ENCODE measurements at regions not wholly inside any gene's neighbourhood (a gene's known extent, or its start where the extent isn't known, plus 50 kb on each side); places are given as distances from the start of the nearest gene placed in this dataset.
"Not testable (repeated sequence)": the region's sequence is repeated elsewhere in the genome, so short reads cannot be mapped to it uniquely, and the experiment has no call there.

- DNase-seq (ENCODE audit: low spot score): no peak
Observed at GRCh38 chr21:23982546-23982945, 1624.7 kb downstream of the MRPL39 start.

GRCh38 chr21:23977971-23978370 lies 1629.3 kb downstream of the MRPL39 start:
- DNase-seq (ENCODE audit: low spot score): no peak

GRCh38 chr21:23968722-23969647 lies 1638.3 kb downstream of the MRPL39 start:
- peak; percentile 54 for DNase-seq (ENCODE audit: low spot score)

- DNase-seq (ENCODE audit: low spot score): no peak
Observed at GRCh38 chr21:23968008-23968407, 1639.3 kb downstream of the MRPL39 start.

DNA sequence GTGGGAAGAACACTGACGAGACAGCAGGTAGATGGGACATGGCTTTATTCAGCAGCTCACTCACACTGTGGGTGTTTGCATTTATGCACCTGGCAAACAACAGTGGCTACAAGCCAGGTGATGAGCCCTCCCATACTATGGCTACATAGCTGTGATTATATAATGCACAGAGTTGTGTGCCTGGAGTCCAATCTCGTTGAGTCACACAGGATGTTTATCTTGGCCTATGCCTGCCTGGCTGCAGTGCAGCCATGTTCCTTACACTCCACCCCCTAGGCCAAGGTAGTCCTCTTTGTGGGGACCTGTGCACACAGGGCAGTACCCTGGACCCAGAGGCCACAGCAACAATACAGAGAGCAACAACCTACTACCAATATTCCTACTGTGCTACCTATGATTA lies 1643.8 kb downstream of the MRPL39 start:
- DNase-seq (ENCODE audit: low spot score): no peak

GRCh38 chr21:23960769-23961168 lies 1646.5 kb downstream of the MRPL39 start:
- no peak for DNase-seq (ENCODE audit: low spot score)

DNA sequence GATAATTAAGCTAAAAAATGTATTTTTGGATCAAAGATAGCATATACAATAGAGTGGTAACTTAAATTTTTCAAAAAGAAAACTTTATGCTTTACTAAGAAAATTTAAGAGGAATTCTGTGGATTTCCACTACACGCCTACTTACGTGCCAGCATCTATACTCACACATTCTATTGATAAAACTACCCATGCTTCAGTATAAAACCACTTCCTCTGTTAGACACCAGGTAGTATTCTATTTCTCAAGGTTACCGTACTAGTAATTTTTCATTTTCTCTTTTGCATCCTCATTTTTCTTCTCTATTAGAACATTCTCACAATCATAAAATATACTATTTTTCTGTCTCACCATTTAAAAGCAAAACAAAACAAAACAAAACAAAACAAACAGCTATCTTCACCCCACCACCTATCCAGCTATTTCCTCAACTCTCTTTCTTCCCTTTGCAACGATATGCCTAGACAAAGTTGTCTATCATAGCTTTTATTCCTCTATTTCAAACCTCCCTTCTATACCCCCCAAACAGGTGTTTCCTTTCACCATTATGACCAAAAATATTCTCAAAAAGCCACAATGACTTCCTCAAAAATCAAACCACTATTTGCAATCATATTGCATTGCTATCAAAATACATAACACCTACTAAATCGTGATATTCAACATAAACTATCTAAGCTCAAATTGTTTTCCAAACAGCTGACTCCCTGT lies 1652.0 kb downstream of the MRPL39 start:
- DNase-seq (ENCODE audit: low spot score): no peak

DNA sequence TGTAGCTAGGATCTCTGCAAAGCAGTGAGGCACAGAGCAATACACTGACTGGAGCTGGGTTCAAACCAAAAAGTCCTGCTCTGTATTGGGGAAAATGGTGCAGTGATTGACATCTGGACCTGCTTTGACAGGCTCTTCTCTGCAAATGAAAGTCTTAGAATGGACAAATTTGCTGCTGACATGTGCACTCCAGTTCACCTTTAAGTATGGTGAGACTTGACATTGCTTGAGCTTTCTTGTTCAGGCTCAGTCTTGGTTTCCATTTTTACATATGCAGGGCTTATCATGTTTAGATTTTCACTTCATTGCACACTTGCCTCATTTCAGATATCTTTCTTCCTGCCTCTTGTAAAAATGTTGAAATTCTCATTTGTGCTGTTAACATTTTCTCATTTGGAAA lies 1655.0 kb downstream of the MRPL39 start:
- no peak for DNase-seq (ENCODE audit: low spot score)

DNA sequence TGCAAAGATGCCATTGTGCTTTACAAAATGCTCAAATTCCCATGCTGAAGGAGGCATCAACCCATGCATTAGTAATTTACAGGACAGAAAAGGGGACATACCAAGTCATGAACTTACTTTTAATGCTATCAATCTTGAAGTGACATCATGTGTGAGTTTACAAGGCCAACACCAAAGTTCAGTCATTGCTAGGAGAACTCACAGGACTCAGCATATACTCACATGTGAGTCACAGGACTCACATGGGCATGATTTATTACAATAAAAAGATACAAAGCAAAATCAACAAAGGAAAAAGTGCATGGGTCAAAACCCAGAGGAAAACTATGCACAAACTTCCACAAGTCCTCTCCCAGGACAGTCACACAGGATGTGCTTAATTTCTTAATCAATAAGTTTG lies 1656.0 kb downstream of the MRPL39 start:
- DNase-seq (ENCODE audit: low spot score): no peak

GRCh38 chr21:23950344-23950743 lies 1656.9 kb downstream of the MRPL39 start:
- DNase-seq (ENCODE audit: low spot score): no peak

DNA sequence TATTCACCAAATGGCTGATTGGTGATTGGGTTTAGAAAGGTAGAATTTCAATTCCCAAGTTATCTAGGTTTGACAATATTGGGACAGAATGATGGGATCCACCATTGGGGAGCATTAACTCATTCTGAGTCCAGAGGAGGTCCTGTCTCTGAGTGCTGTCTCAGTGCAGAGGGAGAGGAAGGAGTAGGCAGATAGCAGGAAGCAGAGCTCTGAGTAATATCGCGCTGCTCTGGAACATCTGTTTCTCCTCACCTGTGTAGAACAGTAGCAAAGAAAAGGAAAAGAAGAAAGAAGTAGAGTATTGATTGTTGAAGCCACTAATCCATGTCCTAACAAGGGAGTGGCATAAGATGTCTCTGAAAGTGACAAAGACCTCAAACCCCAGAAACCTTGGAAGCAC lies 1657.8 kb downstream of the MRPL39 start:
- no peak for DNase-seq (ENCODE audit: low spot score)

- DNase-seq (ENCODE audit: low spot score): no peak
Observed at GRCh38 chr21:23939369-23940065, 1667.8 kb downstream of the MRPL39 start.

- no peak for DNase-seq (ENCODE audit: low spot score)
Observed at GRCh38 chr21:23936991-23937390, 1670.3 kb downstream of the MRPL39 start.

DNA sequence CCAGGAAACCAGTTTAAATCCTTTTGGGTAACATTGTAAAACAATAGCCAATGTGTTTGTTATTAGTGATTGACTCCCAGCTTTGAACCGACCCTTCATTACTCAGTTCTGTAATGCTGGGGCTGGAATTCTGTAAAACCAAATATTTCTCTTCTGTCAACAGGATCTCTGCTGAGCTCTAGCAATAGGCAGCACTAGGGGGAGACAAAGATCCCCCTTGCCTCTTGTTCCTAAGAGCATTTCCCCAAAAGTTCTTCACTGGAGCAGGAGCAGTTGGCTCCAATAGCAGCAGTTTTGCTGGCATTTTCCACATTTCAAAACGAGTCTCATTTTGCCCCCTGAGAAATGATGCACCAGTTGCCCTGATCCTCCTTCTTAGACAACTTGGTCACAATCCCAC lies 1671.1 kb downstream of the MRPL39 start:
- no peak for DNase-seq (ENCODE audit: low spot score)

- DNase-seq (ENCODE audit: low spot score): no peak
Observed at GRCh38 chr21:23930565-23930964, 1676.7 kb downstream of the MRPL39 start.

GRCh38 chr21:23926430-23926829 lies 1680.9 kb downstream of the MRPL39 start:
- DNase-seq (ENCODE audit: low spot score): not testable (repeated sequence)

DNA sequence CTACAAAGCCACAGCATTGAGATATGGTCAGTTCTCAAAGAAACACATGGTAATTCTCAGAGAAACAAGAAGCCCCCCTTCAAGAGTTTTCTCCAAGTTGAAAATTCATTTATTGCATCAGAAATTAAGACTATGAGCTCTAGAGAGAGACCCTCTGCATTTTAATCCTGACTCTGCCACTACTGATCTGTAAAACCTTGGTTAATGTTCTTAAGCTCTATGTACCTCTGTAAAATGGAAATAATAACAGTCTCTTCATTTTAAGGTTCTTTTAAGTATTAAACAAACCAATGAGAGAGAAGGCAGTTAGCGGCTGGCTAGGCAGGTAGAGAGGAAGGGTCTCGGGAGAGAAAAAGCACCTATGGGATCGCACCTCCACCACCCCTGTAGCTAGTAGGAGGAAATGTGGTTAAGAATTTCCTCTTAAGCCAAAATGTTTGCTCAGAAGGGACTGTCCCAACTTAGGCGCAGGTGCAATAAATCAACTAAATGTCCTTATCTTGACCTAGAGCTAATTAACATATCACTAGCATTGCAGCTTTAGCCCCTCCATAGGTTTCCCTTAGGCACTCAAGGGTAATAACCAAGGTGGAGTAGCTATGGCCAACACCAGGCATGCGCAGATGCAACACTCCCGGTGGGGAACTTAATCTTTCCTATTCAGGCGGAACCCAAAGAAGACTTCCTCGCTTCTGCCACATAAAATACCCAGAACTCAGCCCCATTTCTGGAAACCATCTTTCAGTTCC lies 1685.4 kb downstream of the MRPL39 start:
- no peak for DNase-seq (ENCODE audit: low spot score)

GRCh38 chr21:23900727-23901126 lies 1706.6 kb downstream of the MRPL39 start:
- no peak for DNase-seq (ENCODE audit: low spot score)

DNA sequence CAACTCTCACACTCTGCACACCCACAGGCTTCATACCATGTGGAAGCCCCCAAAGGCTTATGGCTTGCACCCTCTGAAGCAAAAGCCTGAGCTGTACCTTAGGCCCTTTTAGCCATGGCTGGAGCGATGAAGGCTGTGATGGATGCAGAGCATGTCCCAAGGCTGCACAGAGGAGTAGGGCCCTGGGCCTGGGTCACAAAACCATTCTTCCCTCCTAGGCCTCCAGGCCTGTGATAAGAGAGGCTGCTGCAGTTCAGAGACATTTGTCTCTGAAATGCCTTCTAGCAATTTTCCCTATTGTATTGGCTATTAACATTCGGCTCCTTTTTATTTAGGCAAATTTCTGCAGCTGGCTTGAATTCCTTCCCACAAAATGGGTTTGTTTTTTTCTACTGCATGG lies 1707.7 kb downstream of the MRPL39 start:
- no peak for DNase-seq (ENCODE audit: low spot score)

DNA sequence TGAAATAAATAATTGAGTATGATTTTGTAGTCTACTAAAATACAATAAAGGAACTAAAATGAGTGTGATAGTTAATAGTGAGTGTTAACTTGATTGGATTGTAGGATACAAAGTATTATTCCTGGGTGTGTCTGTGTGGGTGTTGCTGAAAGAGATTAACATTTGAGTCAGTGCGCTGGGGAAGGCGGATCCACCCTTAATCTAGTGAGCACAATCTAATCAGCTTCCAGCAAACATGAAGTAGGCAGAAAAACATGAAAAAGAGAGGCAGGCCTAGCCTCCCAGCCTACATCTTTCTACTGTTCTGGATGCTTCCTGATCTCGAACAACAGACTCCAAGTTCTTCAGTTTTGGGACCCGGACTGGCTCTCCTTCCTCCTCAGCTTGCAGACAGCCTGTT lies 1716.6 kb downstream of the MRPL39 start:
- DNase-seq (ENCODE audit: low spot score): no peak

DNA sequence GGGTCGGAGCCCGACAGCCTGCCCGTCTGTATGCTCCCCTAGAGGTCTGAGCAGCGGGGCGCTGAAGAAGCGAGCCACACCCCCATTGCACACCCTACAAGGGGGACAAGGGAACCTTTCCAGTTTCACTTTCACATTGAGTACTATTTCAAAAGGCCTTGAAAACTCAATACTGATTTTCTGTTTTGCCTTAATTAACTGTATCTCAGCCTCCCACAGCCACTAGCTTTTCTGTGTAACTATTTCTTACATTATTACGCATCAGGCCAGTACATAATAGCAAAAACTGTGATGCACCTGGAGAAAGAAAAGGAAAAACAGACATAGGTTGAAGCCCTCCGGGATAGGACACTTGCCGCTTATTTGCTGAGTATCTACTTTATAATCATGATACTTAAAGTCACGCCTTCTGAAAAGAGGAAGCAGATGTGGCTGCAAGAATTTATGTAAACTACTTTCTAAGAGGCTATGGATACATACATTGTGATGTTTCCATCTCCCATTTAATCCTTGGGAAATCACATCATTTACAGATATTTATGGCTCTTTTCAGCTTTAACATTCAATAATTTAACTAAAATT lies 1719.5 kb downstream of the MRPL39 start:
- DNase-seq (ENCODE audit: low spot score): no peak
